ENCODE measurements at regions not wholly inside any gene's neighbourhood (a gene's known extent, or its start where the extent isn't known, plus 50 kb on each side); places are given as distances from the start of the nearest gene placed in this dataset.

DNA sequence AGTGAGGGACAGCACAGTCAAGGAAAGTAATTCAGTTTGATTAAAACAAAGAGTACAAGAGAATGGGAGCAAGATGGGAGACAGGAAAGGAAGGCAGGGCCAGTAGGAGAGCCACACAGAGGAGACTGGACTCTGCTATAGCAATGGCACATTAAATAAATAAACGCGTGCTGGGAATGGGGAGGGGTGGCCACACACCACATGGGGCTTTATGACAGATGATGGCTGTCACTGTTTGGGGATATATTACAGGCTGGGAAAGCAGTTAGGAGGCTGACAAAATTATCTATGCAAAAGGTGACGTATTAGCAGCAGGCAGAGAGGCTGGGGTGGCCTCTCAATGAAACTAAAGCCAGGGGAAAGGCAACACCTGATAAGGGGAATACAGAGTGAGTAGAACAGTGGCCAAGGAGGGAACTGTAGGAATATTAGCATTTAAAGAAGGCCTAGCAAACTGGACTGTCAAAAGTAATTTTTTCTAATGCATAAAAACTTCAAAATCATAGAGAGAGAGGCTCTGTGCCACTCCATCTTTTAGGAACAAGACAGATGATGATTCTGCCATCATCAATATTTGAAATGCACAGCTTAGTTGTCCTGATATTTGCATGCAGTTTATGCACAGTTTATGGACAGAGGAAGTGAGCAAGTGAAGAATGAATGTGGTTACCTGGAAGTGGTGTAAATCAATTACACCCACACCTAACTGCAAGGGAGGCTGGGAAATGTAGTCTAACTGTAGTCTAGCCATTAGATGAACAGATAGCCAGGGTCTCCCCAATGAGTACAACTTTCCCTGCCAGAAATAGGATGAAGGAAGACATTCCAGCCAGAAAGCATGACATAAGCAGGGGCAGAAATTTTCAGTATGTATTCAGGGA, 346.5 kb downstream of the FOXO1 start:
- Histone ChIP-seq H3K9me3 (ENCODE audit: low read length) (peaks cover 8% of the 10 kb centered on the region; the same call in 1 of the 2 replicates), H4K20me1 (ENCODE audit: insufficient read depth, low read length) (no peaks in the 10 kb centered on the region), H3K4me3 (ENCODE audit: low read depth, low read length, poor library complexity, severe bottlenecking) (no peak overlapping the region), H3K79me2 (ENCODE audit: insufficient read depth, low read depth, low read length) (no peaks in the 10 kb centered on the region), H3K27ac (ENCODE audit: low read depth, low read length, poor library complexity, severe bottlenecking) (no peak overlapping the region), H3K36me3 (ENCODE audit: insufficient read depth, low read length) (no peaks in the 10 kb centered on the region), H3K4me1 (ENCODE audit: insufficient read depth, low read length, poor library complexity, severe bottlenecking) (peaks cover 28% of the 10 kb centered on the region), H2AFZ (ENCODE audit: low read length) (peak overlapping the region; percentile 27; the same call in 1 of the 2 replicates), H3K9me2 (ENCODE audit: insufficient read depth, low read length) (no peaks in the 10 kb centered on the region), H3K4me2 (ENCODE audit: low read length) (no peak overlapping the region)
- ChIA-PET CTCF (ENCODE audit: unreplicated experiment) (interaction anchor here (0.5 kb wide), 1 partner anchor 1001 kb away, joined by 3 read pairs; no protein-coding TSS in a partner anchor), POLR2A (no interaction called here)
- BruUV-seq (replicated peaks), result no TSS peak
- DNase-seq (ENCODE audit: low spot score), result no peak
- no peak for TF ChIP-seq EZH2phosphoT487 (IDR thresholded peaks at IDR 0.05; ENCODE audit: borderline replicate concordance, low read depth, low read length)
- no peak for TF ChIP-seq CTCF (conservative IDR thresholded peaks at IDR 0.05; ENCODE audit: low read length)
- intact Hi-C loops (cut with micrococcal nuclease; ENCODE audit: unreplicated experiment), result no loop called here

- TF ChIP-seq EZH2phosphoT487 (IDR thresholded peaks at IDR 0.05; ENCODE audit: borderline replicate concordance, low read depth, low read length) (no peak), CTCF (conservative IDR thresholded peaks at IDR 0.05; ENCODE audit: low read length) (no peak)
- Histone ChIP-seq H3K36me3 (ENCODE audit: insufficient read depth, low read length) (no peaks in the 10 kb centered on the region), H3K9me3 (ENCODE audit: low read length) (peaks cover 8% of the 10 kb centered on the region; the same call in 1 of the 2 replicates), H3K4me3 (ENCODE audit: low read depth, low read length, poor library complexity, severe bottlenecking) (no peak overlapping the region), H4K20me1 (ENCODE audit: insufficient read depth, low read length) (no peaks in the 10 kb centered on the region), H3K27ac (ENCODE audit: low read depth, low read length, poor library complexity, severe bottlenecking) (no peak overlapping the region), H2AFZ (ENCODE audit: low read length) (no peak overlapping the region), H3K79me2 (ENCODE audit: insufficient read depth, low read depth, low read length) (no peaks in the 10 kb centered on the region), H3K4me2 (ENCODE audit: low read length) (no peak overlapping the region), H3K4me1 (ENCODE audit: insufficient read depth, low read length, poor library complexity, severe bottlenecking) (peaks cover 17% of the 10 kb centered on the region), H3K9me2 (ENCODE audit: insufficient read depth, low read length) (no peaks in the 10 kb centered on the region)
- BruUV-seq (replicated peaks), result no TSS peak
- ChIA-PET POLR2A (no interaction called here), CTCF (ENCODE audit: unreplicated experiment) (no interaction called here)
- intact Hi-C loops (cut with micrococcal nuclease; ENCODE audit: unreplicated experiment), result no loop called here
- DNase-seq (ENCODE audit: low spot score), result no peak
Observed at GRCh38 chr13:40328091-40328490, 338.4 kb downstream of the FOXO1 start.
